IMR-90 (cell line): ENCODE measurements at regions not wholly inside any gene's neighbourhood (a gene's known extent, or its start where the extent isn't known, plus 50 kb on each side); places are given as distances from the start of the nearest gene placed in this dataset.

Source experiments
- ATAC-seq: fragments of 200-7000 bp; cut with Tn5 transposase; 2 replicates; pipeline ENCODE4 v1.9.1; 2020; ENCODE audit warnings: low read depth, mild to moderate bottlenecking, moderate library complexity
- BruUV-seq: library from RNA; stranded (reverse); fragments of 400-500 nt; replicated peaks from 2 replicates; lab custom pipeline; 2021; lab: Mats Ljungman, UMichigan
- CTCF ChIA-PET: fragments of 300-600 bp; formaldehyde crosslinking; extraction: SDS; loops from one replicate; lab custom pipeline; 2021; ENCODE audit warnings: antibody characterized with exemption; lab: Yijun Ruan, JAX
- POLR2A ChIA-PET: fragments of 300-600 bp; sonication (Branson Sonifier 250); formaldehyde crosslinking; loops from one replicate; lab custom pipeline; 2022; ENCODE audit warnings: antibody characterized with exemption; ENCODE audit not compliant: unreplicated experiment; lab: Charles Lee
- DNase-seq: peaks from one replicate; pipeline ENCODE4 v3.0.0; 2013
- H2AFZ ChIP-seq: replicated peaks from 2 replicates; pipeline ENCODE3; 2013; ENCODE audit warnings: low read length, mild to moderate bottlenecking; ENCODE audit not compliant: poor library complexity
- H2AK5ac ChIP-seq: 2 replicates; pipeline ENCODE4 v1.6.1; 2013; ENCODE audit warnings: low read depth, low read length, inconsistent platforms
- H2AK9ac ChIP-seq: replicated peaks from 2 replicates; pipeline ENCODE3; 2013; ENCODE audit warnings: mild to moderate bottlenecking, low read depth, low read length, moderate library complexity; ENCODE audit not compliant: poor library complexity
- H2BK120ac ChIP-seq: 2 replicates; pipeline ENCODE4 v1.6.1; 2013; ENCODE audit warnings: low read depth, low read length, inconsistent platforms
- H2BK15ac ChIP-seq: 3 replicates; pipeline ENCODE4 v1.6.1; 2013; ENCODE audit warnings: low read depth, low read length, inconsistent platforms
- H2BK20ac ChIP-seq: 2 replicates; pipeline ENCODE4 v1.6.1; 2013; ENCODE audit warnings: low read depth, mild to moderate bottlenecking, inconsistent platforms, low read length, moderate library complexity
- H2BK5ac ChIP-seq: 2 replicates; pipeline ENCODE4 v1.6.1; 2013; ENCODE audit warnings: mild to moderate bottlenecking, low read depth, low read length, inconsistent platforms; ENCODE audit not compliant: poor library complexity, severe bottlenecking
- H3K14ac ChIP-seq: replicated peaks from 2 replicates; pipeline ENCODE4 v1.6.1; 2013; ENCODE audit warnings: low read depth, low read length, inconsistent platforms
- H3K18ac ChIP-seq: 2 replicates; pipeline ENCODE4 v1.6.1; 2013; ENCODE audit warnings: low read depth, low read length, control low read depth
- H3K23ac ChIP-seq: 2 replicates; pipeline ENCODE4 v1.6.1; 2013; ENCODE audit warnings: low read depth, low read length, inconsistent platforms
- H3K27ac ChIP-seq: 2 replicates; pipeline ENCODE4 v1.5.1; 2013; ENCODE audit warnings: mild to moderate bottlenecking, control low read depth, low read length; ENCODE audit not compliant: insufficient read depth
- H3K27me3 ChIP-seq: 2 replicates; pipeline ENCODE4 v1.6.1; 2013; ENCODE audit warnings: low read length; ENCODE audit not compliant: control insufficient read depth, insufficient read depth
- H3K36me3 ChIP-seq: 2 replicates; pipeline ENCODE4 v1.6.1; 2013; ENCODE audit warnings: low read length, mixed read lengths; ENCODE audit not compliant: control insufficient read depth, insufficient read depth
- H3K4ac ChIP-seq: 2 replicates; pipeline ENCODE4 v1.6.1; 2013; ENCODE audit warnings: low read depth, low read length, inconsistent platforms
- H3K4me1 ChIP-seq: 2 replicates; pipeline ENCODE4 v1.6.1; 2013; ENCODE audit warnings: low read length, mixed read lengths; ENCODE audit not compliant: control insufficient read depth, insufficient read depth
- H3K4me2 ChIP-seq: 2 replicates; pipeline ENCODE4 v1.6.1; 2013; ENCODE audit warnings: low read depth, mild to moderate bottlenecking, control low read depth, low read length, moderate library complexity
- H3K4me3 ChIP-seq: 2 replicates; pipeline ENCODE4 v1.5.1; 2013; ENCODE audit warnings: low read depth, mild to moderate bottlenecking, control low read depth, low read length, moderate library complexity; ENCODE audit not compliant: insufficient read depth
- H3K56ac ChIP-seq: 2 replicates; pipeline ENCODE4 v1.6.1; 2013; ENCODE audit warnings: low read length, inconsistent platforms; ENCODE audit not compliant: insufficient read depth; ENCODE audit errors: extremely low read depth
- H3K79me1 ChIP-seq, 2 experiments: 2 replicates each; pipeline ENCODE4 v1.6.1; 2013; ENCODE audit warnings: low read length in 2 of 2, inconsistent platforms in 1 of 2, low read depth in 1 of 2
- H3K9ac ChIP-seq: 2 replicates; pipeline ENCODE4 v1.6.1; 2013; ENCODE audit warnings: low read depth, low read length, control low read depth
- H3K9me1 ChIP-seq: 2 replicates; pipeline ENCODE4 v1.6.1; 2013; ENCODE audit warnings: low read length, inconsistent platforms; ENCODE audit not compliant: insufficient read depth
- H3K9me3 ChIP-seq: 2 replicates; pipeline ENCODE4 v1.6.1; 2013; ENCODE audit warnings: low read length; ENCODE audit not compliant: control insufficient read depth, insufficient read depth
- H4K20me1 ChIP-seq: 2 replicates; pipeline ENCODE4 v1.6.1; 2013; ENCODE audit warnings: low read length, inconsistent platforms; ENCODE audit not compliant: insufficient read depth
- H4K5ac ChIP-seq: 2 replicates; pipeline ENCODE4 v1.6.1; 2013; ENCODE audit warnings: mild to moderate bottlenecking, low read depth, low read length, control low read depth
- H4K8ac ChIP-seq, 2 experiments: 2 replicates each; pipeline ENCODE4 v1.6.1; 2013; ENCODE audit warnings: low read depth in 2 of 2, low read length in 2 of 2, control low read depth in 1 of 2, inconsistent platforms in 1 of 2
- H4K91ac ChIP-seq: 2 replicates; pipeline ENCODE4 v1.6.1; 2013; ENCODE audit warnings: low read depth, low read length, inconsistent platforms; ENCODE audit not compliant: insufficient read depth
- CEBPB ChIP-seq: IDR thresholded peaks from 2 replicates; pipeline ENCODE4 v1.6.1; 2012; ENCODE audit warnings: low read depth, low read length, improper control_type of control experiment
- MXI1 ChIP-seq: IDR thresholded peaks from 2 replicates; pipeline ENCODE4 v1.6.1; 2012; ENCODE audit warnings: low read depth, mild to moderate bottlenecking, low read length, moderate library complexity, borderline replicate concordance
- NFE2L2 ChIP-seq: fragments of 150-350 bp; IDR thresholded peaks from 2 replicates; pipeline ENCODE4 v1.6.1; 2016; ENCODE audit warnings: low read depth, mild to moderate bottlenecking, low read length
- RCOR1 ChIP-seq: IDR thresholded peaks from 2 replicates; pipeline ENCODE4 v1.6.1; 2012; ENCODE audit warnings: mild to moderate bottlenecking, low read length, improper control_type of control experiment; ENCODE audit not compliant: insufficient replicate concordance
- USF2 ChIP-seq: fragments of 150-350 bp; IDR thresholded peaks from 2 replicates; pipeline ENCODE4 v1.6.1; 2017; ENCODE audit warnings: mild to moderate bottlenecking, antibody characterized with exemption, low read length, low read depth
- WGBS, 2 experiments: methylation state at CpG; one replicate each; pipeline versions ENCODE4 v1.1.5 to v1.1.7; 2013; ENCODE audit warnings: missing lambda C conversion rate in 2 of 2; ENCODE audit not compliant: insufficient read length in 1 of 2; ENCODE audit errors: extremely low coverage in 2 of 2; 5-methylcytosine and 5-hydroxymethylcytosine counted together
- dilution Hi-C: fragments of 300-500 bp; cut with HindIII; formaldehyde crosslinking; loops from one replicate; pipeline ENCODE4 v1.14.3; 2018; ENCODE audit warnings: low sequenced_read_pairs; ENCODE audit not compliant: unreplicated experiment
- in situ Hi-C: fragments of 300-500 bp; cut with MboI; formaldehyde crosslinking; loops from 3 replicates; pipeline ENCODE4 v1.14.3; 2019; ENCODE audit warnings: low sequenced_read_pairs, inconsistent platforms, mixed read lengths
- intact Hi-C: fragments of 100-400 bp; cut with micrococcal nuclease; formaldehyde crosslinking; loops from 2 replicates; pipeline ENCODE4 v1.10.0; 2022

DNA sequence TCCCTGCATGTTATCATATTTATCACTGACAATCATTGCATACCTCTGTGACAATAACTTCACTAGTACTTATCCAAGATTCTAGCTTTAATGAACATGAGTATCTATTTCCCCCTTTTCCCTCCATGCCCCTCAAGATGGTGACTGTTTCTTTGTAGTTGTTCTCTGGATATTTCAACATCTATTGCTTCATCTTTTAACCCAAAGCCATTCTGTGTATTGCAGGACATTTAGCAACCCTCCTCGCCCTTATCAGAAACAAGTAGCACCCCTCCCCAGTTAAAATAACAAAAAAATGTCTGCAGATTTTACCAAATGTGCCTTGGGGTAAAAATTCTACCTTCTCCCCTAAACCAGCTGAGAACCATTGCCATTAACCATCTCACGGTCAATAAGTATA lies 979.8 kb upstream of the MANEA start:
- BruUV-seq, result no TSS peak
- Histone ChIP-seq H3K9ac (no peak overlapping the region), H2BK120ac (no peak overlapping the region), H3K79me1 (no peaks in the 10 kb centered on the region), H2AK5ac (no peak overlapping the region), H3K14ac (no peak overlapping the region), H3K56ac (no peak overlapping the region), H2BK20ac (no peak overlapping the region), H3K4me3 (no peak overlapping the region), H3K9me1 (no peaks in the 10 kb centered on the region), H3K27me3 (no peaks in the 10 kb centered on the region), H3K27ac (no peak overlapping the region), H4K8ac (no peak overlapping the region), H2AFZ (no peak overlapping the region), H2AK9ac (no peak overlapping the region), H3K23ac (no peak overlapping the region), H2BK15ac (no peak overlapping the region), H3K36me3 (no peaks in the 10 kb centered on the region), H4K20me1 (no peaks in the 10 kb centered on the region), H3K4me1 (no peaks in the 10 kb centered on the region), H3K4ac (no peak overlapping the region), H4K91ac (no peak overlapping the region), H3K9me3 (no peaks in the 10 kb centered on the region), H3K4me2 (no peak overlapping the region), H4K5ac (no peak overlapping the region), H3K18ac (no peak overlapping the region), H2BK5ac (no peak overlapping the region)
- dilution Hi-C loops, result no loop called here
- POLR2A ChIA-PET, result no interaction called here
- no CpG with 5 or more reads among the region's 2 CpGs for WGBS, 2 experiments
- ATAC-seq (no peak), DNase-seq (no peak)
- TF ChIP-seq RCOR1 (no peak), NFE2L2 (no peak), USF2 (no peak), MXI1 (no peak), CEBPB (no peak)
- CTCF ChIA-PET, result no interaction called here
- in situ Hi-C loops, result no loop called here
- intact Hi-C loops, result no loop called here
